H9 (cell line): ENCODE measurements at regions not wholly inside any gene's neighbourhood (a gene's known extent, or its start where the extent isn't known, plus 50 kb on each side); places are given as distances from the start of the nearest gene placed in this dataset.
A peak's percentile ranks its signal among the peaks of the same experiment; 100 is the strongest.

ENCODE experiments used
- DNase-seq: peaks from one replicate; pipeline ENCODE4 v3.0.0-alpha.2; 2017
- H2AFZ ChIP-seq: one replicate; pipeline ENCODE4 v1.6.1; 2013; ENCODE audit warnings: mild to moderate bottlenecking, low read length, control low read depth, moderate library complexity
- H2AK5ac ChIP-seq: 2 replicates; pipeline ENCODE4 v1.6.1; 2013; ENCODE audit warnings: low read length, control low read depth, mixed read lengths; ENCODE audit not compliant: insufficient read length
- H2BK120ac ChIP-seq: one replicate; pipeline ENCODE4 v1.6.1; 2013; ENCODE audit warnings: low read depth, mild to moderate bottlenecking, low read length, control low read depth, inconsistent platforms; ENCODE audit not compliant: poor library complexity, severe bottlenecking
- H2BK12ac ChIP-seq: 2 replicates; pipeline ENCODE4 v1.6.1; 2013; ENCODE audit warnings: low read length, control low read depth, mixed read lengths, low read depth; ENCODE audit not compliant: insufficient read length
- H2BK15ac ChIP-seq: 2 replicates; pipeline ENCODE4 v1.6.1; 2013; ENCODE audit warnings: low read depth, low read length, control low read depth
- H2BK20ac ChIP-seq: one replicate; pipeline ENCODE4 v1.6.1; 2013; ENCODE audit warnings: low read depth, mild to moderate bottlenecking, low read length, control low read depth, inconsistent platforms; ENCODE audit not compliant: poor library complexity, severe bottlenecking
- H2BK5ac ChIP-seq: 2 replicates; pipeline ENCODE4 v1.6.1; 2013; ENCODE audit warnings: low read length, control low read depth, mixed read lengths; ENCODE audit not compliant: insufficient read length
- H3K14ac ChIP-seq: 2 replicates; pipeline ENCODE4 v1.6.1; 2013; ENCODE audit warnings: low read length, control low read depth; ENCODE audit not compliant: insufficient read depth
- H3K18ac ChIP-seq: 2 replicates; pipeline ENCODE4 v1.6.1; 2013; ENCODE audit warnings: low read depth, mild to moderate bottlenecking, mixed read lengths, low read length, control low read depth; ENCODE audit not compliant: insufficient read length
- H3K23ac ChIP-seq: 2 replicates; pipeline ENCODE4 v1.6.1; 2013; ENCODE audit warnings: low read length, control low read depth, mixed read lengths, low read depth; ENCODE audit not compliant: insufficient read length
- H3K23me2 ChIP-seq: 2 replicates; pipeline ENCODE4 v1.6.1; 2013; ENCODE audit warnings: low read depth, mild to moderate bottlenecking, mixed read lengths, low read length, control low read depth; ENCODE audit not compliant: insufficient read length, poor library complexity, severe bottlenecking
- H3K27ac ChIP-seq: 2 replicates; pipeline ENCODE4 v1.5.1; 2013; ENCODE audit warnings: low read length, control low read depth, mixed read lengths, low read depth; ENCODE audit not compliant: insufficient read length
- H3K27me3 ChIP-seq: 2 replicates; pipeline ENCODE4 v1.6.1; 2013; ENCODE audit warnings: low read length, control low read depth, inconsistent platforms; ENCODE audit not compliant: insufficient read depth
- H3K4ac ChIP-seq: 2 replicates; pipeline ENCODE4 v1.6.1; 2013; ENCODE audit warnings: low read depth, mild to moderate bottlenecking, control low read depth, inconsistent platforms, low read length, moderate library complexity
- H3K4me1 ChIP-seq: 2 replicates; pipeline ENCODE4 v1.6.1; 2013; ENCODE audit warnings: low read length, control low read depth, inconsistent platforms; ENCODE audit not compliant: insufficient read depth
- H3K4me2 ChIP-seq: 2 replicates; pipeline ENCODE4 v1.6.1; 2013; ENCODE audit warnings: low read length, control low read depth, mixed read lengths; ENCODE audit not compliant: insufficient read length, insufficient read depth
- H3K56ac ChIP-seq: 2 replicates; pipeline ENCODE4 v1.6.1; 2013; ENCODE audit warnings: low read depth, mild to moderate bottlenecking, mixed read lengths, low read length, control low read depth; ENCODE audit not compliant: insufficient read length
- H3K79me1 ChIP-seq: 2 replicates; pipeline ENCODE4 v1.6.1; 2013; ENCODE audit warnings: low read depth, mild to moderate bottlenecking, moderate library complexity, low read length, control low read depth, inconsistent platforms; ENCODE audit not compliant: insufficient read depth, poor library complexity, severe bottlenecking
- H3K79me2 ChIP-seq: 2 replicates; pipeline ENCODE4 v1.6.1; 2013; ENCODE audit warnings: low read length, control low read depth, inconsistent platforms; ENCODE audit not compliant: insufficient read depth
- H3K9ac ChIP-seq: 2 replicates; pipeline ENCODE4 v1.6.1; 2013; ENCODE audit warnings: low read length, control low read depth, mixed read lengths; ENCODE audit not compliant: insufficient read length; ENCODE audit errors: extremely low read depth
- H3K9me3 ChIP-seq: one replicate; pipeline ENCODE4 v1.6.1; 2013; ENCODE audit warnings: low read depth, low read length, inconsistent platforms; ENCODE audit not compliant: control insufficient read depth
- H3T11ph ChIP-seq: one replicate; pipeline ENCODE4 v1.6.1; 2013; ENCODE audit warnings: mild to moderate bottlenecking, low read length, control low read depth, inconsistent platforms
- H4K20me1 ChIP-seq: one replicate; pipeline ENCODE4 v1.6.1; 2013; ENCODE audit not compliant: control insufficient read depth, insufficient read length, insufficient read depth
- H4K5ac ChIP-seq: 2 replicates; pipeline ENCODE4 v1.6.1; 2013; ENCODE audit warnings: low read depth, mild to moderate bottlenecking, mixed read lengths, low read length, control low read depth; ENCODE audit not compliant: insufficient read length
- H4K8ac ChIP-seq: replicated peaks from 2 replicates; pipeline ENCODE4 v1.6.1; 2013; ENCODE audit warnings: low read length, control low read depth, mixed read lengths, low read depth; ENCODE audit not compliant: insufficient read length
- H4K91ac ChIP-seq: 2 replicates; pipeline ENCODE4 v1.6.1; 2013; ENCODE audit warnings: low read depth, mild to moderate bottlenecking, moderate library complexity, mixed read lengths, low read length, control low read depth; ENCODE audit not compliant: insufficient read length
- H3K27ac Mint-ChIP-seq, 3 experiments: 2 replicates in 2 of 3; 3 replicates in 1 of 3; pipeline ENCODE4 v1.8.0; 2020 to 2021; ENCODE audit warnings: mixed read lengths in 3 of 3, mild to moderate bottlenecking in 1 of 3, moderate library complexity in 1 of 3
- H3K27me3 Mint-ChIP-seq: 2 replicates; pipeline ENCODE4 v1.8.0; 2021; ENCODE audit warnings: low read depth, mild to moderate bottlenecking, moderate library complexity, mixed read lengths
- H3K36me3 Mint-ChIP-seq, 3 experiments: 2 replicates in 2 of 3; 3 replicates in 1 of 3; pipeline ENCODE4 v1.8.0; 2020 to 2021; ENCODE audit warnings: low read depth in 3 of 3, mixed read lengths in 3 of 3; ENCODE audit not compliant: insufficient read depth in 1 of 3
- H3K4me1 Mint-ChIP-seq, 2 experiments: 2 replicates each; pipeline ENCODE4 v1.8.0; 2020; ENCODE audit warnings: mixed read lengths in 2 of 2
- H3K4me3 Mint-ChIP-seq, 2 experiments: 2 replicates in 1 of 2; 3 replicates in 1 of 2; pipeline ENCODE4 v1.8.0; 2020 to 2021; ENCODE audit warnings: mild to moderate bottlenecking in 2 of 2, mixed read lengths in 2 of 2, moderate library complexity in 1 of 2
- H3K9me3 Mint-ChIP-seq, 2 experiments: 2 replicates in 1 of 2; 3 replicates in 1 of 2; pipeline ENCODE4 v1.8.0; 2020; ENCODE audit warnings: mild to moderate bottlenecking in 2 of 2, mixed read lengths in 2 of 2, moderate library complexity in 1 of 2
- CTCF ChIP-seq: fragments of 200-600 bp; sonication (generic); conservative IDR thresholded peaks from 3 replicates; pipeline ENCODE4 v1.8.0; 2021; ENCODE audit warnings: antibody characterized with exemption, mild to moderate bottlenecking
- WGBS: extraction: QIAGEN DNeasy Blood & Tissue Kit; methylation state at CpG from one replicate; pipeline ENCODE4 v1.1.7; 2013; ENCODE audit warnings: missing lambda C conversion rate, low lambda C conversion rate, mixed read lengths; ENCODE audit not compliant: insufficient read length; ENCODE audit errors: extremely low coverage; 5-methylcytosine and 5-hydroxymethylcytosine counted together

DNA sequence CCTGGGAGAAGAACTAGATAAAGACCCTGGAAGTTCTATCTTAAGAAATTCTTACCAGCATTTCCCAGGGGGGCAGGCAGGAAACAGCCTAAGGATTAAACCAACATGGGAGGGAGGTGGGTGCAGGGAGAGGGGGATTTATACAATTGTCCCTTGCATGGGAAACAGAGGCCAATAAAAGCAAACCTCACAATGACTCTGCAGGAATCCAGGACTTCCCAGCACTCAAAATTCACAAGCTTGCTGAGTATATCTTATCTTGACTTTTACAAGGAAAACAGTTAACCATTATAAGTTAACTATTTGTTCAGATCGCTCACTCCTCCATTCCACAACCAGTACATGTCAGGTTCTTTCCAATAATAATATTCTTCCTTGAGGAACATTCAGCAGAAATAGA, 241.3 kb downstream of the MREG start:
- DNase-seq = no peak
- no peaks in the 10 kb centered on the region for H3K79me2 ChIP-seq
- H2BK12ac ChIP-seq = no peak overlapping the region
- H3K14ac ChIP-seq = no peak overlapping the region
- Mint-ChIP-seq H3K4me1 (peaks cover 18 to 22% of the 10 kb centered on the region in 2 experiments), H3K4me3 (peak overlapping the region in 1 of 2 experiments; percentile 9; a peak in 1 of 5 replicates), H3K27ac (no peak overlapping the region), H3K9me3 (peaks cover 0 to 4% of the 10 kb centered on the region in 2 experiments; a peak in 2 of 5 replicates), H3K36me3 (peaks cover 0 to 1% (median 0%) of the 10 kb centered on the region in 3 experiments; a peak in 1 of 7 replicates), H3K27me3 (0 out of 2 replicates have a peak, but pooled peaks cover 1% of the 10 kb centered on the region)
- no peak overlapping the region for H3K27ac ChIP-seq
- H3K9ac ChIP-seq = no peak overlapping the region
- H2BK5ac ChIP-seq = no peak overlapping the region
- no peak overlapping the region for H3K18ac ChIP-seq
- H3K23ac ChIP-seq = no peak overlapping the region
- H2BK120ac ChIP-seq = no peak overlapping the region
- H4K20me1 ChIP-seq = no peaks in the 10 kb centered on the region
- H4K91ac ChIP-seq = no peak overlapping the region
- TF ChIP-seq CTCF = no peak
- H3T11ph ChIP-seq = no peak overlapping the region
- no peak overlapping the region for H3K56ac ChIP-seq
- no peak overlapping the region for H2BK15ac ChIP-seq
- H2AK5ac ChIP-seq = no peak overlapping the region
- no peak overlapping the region for H3K4me2 ChIP-seq
- H2BK20ac ChIP-seq = no peak overlapping the region
- no CpG with 5 or more reads among the region's 1 CpG for WGBS
- H3K27me3 ChIP-seq = no peaks in the 10 kb centered on the region
- H4K8ac ChIP-seq = no peak overlapping the region
- no peaks in the 10 kb centered on the region for H3K4me1 ChIP-seq
- H2AFZ ChIP-seq = no peak overlapping the region
- H4K5ac ChIP-seq = no peak overlapping the region
- H3K23me2 ChIP-seq = no peaks in the 10 kb centered on the region
- H3K4ac ChIP-seq = no peak overlapping the region
- H3K79me1 ChIP-seq = no peaks in the 10 kb centered on the region
- no peaks in the 10 kb centered on the region for H3K9me3 ChIP-seq
